Keratinocyte (primary cell): ENCODE measurements at regions not wholly inside any gene's neighbourhood (a gene's known extent, or its start where the extent isn't known, plus 50 kb on each side); places are given as distances from the start of the nearest gene placed in this dataset.

Source experiments
- CTCF ChIP-seq, 3 experiments: IDR thresholded peaks in 1 of 3; conservative IDR thresholded peaks in 1 of 3; optimal IDR thresholded peaks in 1 of 3; 2 replicates in 2 of 3; 3 replicates in 1 of 3; pipeline versions ENCODE3 to v1.5.1; 2011; ENCODE audit warnings: low read length in 3 of 3, mild to moderate bottlenecking in 3 of 3, moderate library complexity in 2 of 3, control low read depth in 1 of 3, inconsistent platforms in 1 of 3; ENCODE audit not compliant: insufficient read depth in 2 of 3; ENCODE audit errors: extremely low read depth in 1 of 3
- EZH2 ChIP-seq: IDR thresholded peaks from one replicate; pipeline ENCODE4 v1.6.1; 2012; ENCODE audit warnings: inconsistent platforms, mild to moderate bottlenecking, low read length, moderate library complexity

GRCh38 chr17:34527908-34528470 lies 51.4 kb upstream of the TMEM132E start:
- peak in 2 of 3 experiments; percentile 31 to 39 for TF ChIP-seq CTCF (optimal IDR thresholded peaks at IDR 0.05 in 1 of 3, IDR thresholded peaks at IDR 0.05 in 1 of 3, conservative IDR thresholded peaks at IDR 0.05 in 1 of 3; ENCODE audit: extremely low read depth in 1 of 3, insufficient read depth in 2 of 3, low read length in 3 of 3)
- TF ChIP-seq EZH2 = no peak
